H54 (cell line): ENCODE measurements at regions not wholly inside any gene's neighbourhood (a gene's known extent, or its start where the extent isn't known, plus 50 kb on each side); places are given as distances from the start of the nearest gene placed in this dataset.

Experiments
- DNase-seq: peaks from one replicate; pipeline ENCODE4 v3.0.0; 2011; ENCODE audit warnings: low spot score, mixed read lengths; ENCODE audit not compliant: insufficient read length
- FAIRE-seq: peaks from 3 replicates; lab custom pipeline; 2011; peaks lifted over from hg19 to GRCh38; lab: Jason Lieb, UNC
- POLR2A ChIP-seq: IDR thresholded peaks from 2 replicates; pipeline ENCODE4 v1.6.1; 2011; ENCODE audit warnings: low read depth, mild to moderate bottlenecking, low read length

GRCh38 chr5:56712895-56713591 is 102.3 kb upstream of the MAP3K1 start:
- FAIRE-seq, result no peak
- no peak for DNase-seq
- TF ChIP-seq POLR2A, result no peak

DNA sequence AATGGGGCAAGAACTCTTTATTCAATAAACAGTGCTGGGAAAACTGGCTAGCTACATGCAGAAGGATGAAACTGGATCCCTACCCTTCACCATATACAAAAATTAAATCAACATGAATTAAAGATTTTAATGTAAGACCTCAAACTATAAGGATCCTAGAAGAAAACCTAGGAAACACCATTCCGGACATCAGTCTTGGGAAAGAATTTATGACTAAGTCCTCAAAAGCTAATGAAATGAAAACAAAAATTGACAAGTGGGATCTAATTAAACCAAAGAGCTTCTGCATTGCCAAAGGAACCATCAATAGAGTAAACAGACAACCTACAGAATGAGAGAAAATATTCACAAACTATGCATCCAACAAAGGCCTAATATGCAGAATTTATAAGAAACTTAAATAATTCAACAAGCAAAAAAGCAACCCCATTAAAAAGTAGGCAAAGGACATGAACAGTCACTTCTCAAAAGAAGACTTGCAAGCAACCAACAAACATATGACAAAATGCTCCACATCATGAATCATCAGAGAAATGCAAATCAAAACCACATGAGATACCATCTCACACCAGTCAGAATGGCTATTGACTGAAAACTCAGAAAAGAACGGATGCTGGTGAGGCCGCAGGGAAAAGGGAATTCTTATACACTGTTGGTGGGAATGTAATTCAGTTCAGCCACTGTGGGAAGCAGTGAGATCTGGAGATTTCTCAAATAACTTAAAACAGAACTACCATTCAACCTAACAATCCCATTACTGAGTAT is 104.3 kb upstream of the MAP3K1 start:
- no peak for TF ChIP-seq POLR2A
- no peak for DNase-seq
- no peak for FAIRE-seq

GRCh38 chr5:56706504-56706903 is 108.8 kb upstream of the MAP3K1 start:
- TF ChIP-seq POLR2A, result no peak
- FAIRE-seq (no peak), DNase-seq (no peak)

- no peak for DNase-seq
- no peak for TF ChIP-seq POLR2A
- no peak for FAIRE-seq
Measured at GRCh38 chr5:56705217-56705616, 110.1 kb upstream of the MAP3K1 start.

DNA sequence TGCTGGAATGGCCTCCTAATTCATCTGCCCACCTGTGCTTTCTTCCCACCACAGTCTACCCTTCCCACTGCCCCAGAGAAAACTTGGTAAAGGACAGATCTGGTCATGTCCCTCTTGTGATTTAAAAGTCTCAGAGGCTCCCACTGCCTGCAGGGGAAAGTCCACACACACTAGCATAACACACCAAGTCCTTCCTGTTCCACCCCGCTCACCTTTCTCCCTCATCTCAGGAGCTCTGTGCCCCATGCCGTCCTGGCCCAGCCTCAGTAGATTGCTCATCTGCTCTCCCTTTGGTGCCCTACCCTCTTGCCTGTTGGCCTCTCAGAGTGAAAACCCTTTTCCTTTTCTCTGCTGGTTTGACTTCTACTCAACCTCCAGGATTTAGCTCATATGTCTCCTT is 111.4 kb upstream of the MAP3K1 start:
- DNase-seq, result no peak
- FAIRE-seq, result no peak
- TF ChIP-seq POLR2A, result no peak

- DNase-seq (no peak), FAIRE-seq (no peak)
- TF ChIP-seq POLR2A, result no peak
Measured at GRCh38 chr5:56700711-56701110, 114.6 kb upstream of the MAP3K1 start.

- TF ChIP-seq POLR2A, result no peak
- no peak for FAIRE-seq
- DNase-seq, result no peak
Measured at GRCh38 chr5:56699538-56699937, 115.8 kb upstream of the MAP3K1 start.

DNA sequence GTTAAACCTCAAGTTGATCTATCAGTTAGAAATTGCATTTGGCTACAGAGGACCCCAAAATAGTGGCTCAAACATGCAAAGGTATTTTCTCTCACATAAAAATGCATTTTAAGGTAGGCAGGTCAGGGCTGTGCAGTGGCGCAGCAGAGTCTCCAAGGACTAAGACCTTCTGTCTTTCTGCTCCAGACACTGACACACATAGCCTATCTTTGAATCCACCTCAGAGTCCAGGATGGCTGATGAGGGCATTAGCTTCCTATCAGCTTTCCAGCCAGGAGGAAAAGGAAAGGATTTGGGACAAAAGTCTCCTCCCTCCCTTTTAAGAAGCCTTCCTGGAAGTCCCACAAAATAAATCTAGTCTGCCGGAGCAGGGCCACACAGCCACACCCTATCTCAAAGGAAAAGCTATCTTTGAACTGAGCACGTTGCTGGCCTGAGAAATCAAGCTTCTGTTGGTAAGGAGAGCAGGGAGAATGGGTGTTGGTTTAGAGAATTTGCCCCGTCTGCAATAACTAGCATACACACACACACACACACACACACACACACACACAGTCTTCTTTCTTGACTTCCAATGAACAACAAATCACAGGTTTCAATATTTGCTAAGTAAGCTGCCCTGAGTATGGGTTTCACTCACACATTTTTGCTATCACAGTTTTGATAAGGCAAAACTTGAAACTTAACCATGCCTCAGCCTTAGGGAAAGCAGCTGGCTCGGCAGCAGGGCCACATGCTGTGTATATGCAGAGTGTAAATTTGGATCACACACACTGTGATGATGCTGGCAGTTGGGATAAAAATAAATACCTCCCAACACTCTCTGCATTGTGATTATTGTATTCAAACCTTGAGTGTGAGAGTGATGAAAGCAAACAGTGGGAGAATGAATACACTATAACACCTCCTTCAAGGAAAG is 116.6 kb upstream of the MAP3K1 start:
- no peak for DNase-seq
- TF ChIP-seq POLR2A, result no peak
- FAIRE-seq, result no peak

DNA sequence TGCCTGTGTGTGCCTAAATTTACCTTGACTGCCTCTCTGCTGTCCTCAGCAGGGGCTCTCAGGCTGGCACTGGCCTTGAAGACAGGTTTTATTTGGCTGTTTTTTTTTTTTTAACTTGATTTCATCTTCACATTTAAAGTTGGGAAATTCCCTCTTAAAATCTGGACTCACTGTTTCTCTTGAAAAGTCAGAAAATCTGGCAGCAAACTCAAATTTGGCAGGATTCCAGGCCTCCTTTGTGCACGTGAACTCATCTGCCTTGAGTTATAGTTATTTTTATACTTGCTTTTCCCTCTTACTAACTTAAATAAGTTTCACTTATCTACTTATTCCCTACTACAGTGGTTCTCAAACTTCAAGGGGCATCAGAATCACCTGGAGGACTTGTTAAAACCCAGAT is 118.4 kb upstream of the MAP3K1 start:
- no peak for FAIRE-seq
- DNase-seq, result no peak
- TF ChIP-seq POLR2A, result no peak

DNA sequence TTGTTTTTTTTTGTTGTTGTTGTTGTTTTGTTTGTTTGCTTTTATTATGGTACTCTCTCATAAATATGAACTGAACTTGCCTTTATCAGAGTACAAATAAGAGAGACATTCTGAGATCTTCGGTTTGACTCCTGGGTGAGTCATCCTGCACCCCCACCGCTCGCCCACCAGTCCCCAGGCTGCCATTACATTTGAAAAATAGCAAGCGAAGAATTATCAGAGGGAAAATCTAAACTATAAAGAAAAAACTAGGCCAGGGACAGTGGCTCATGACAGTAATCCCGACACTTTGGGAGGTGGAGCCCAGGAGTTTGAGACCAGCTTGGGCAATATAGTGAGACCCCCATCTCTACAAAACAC is 122.1 kb upstream of the MAP3K1 start:
- no peak for FAIRE-seq
- DNase-seq, result no peak
- no peak for TF ChIP-seq POLR2A

DNA sequence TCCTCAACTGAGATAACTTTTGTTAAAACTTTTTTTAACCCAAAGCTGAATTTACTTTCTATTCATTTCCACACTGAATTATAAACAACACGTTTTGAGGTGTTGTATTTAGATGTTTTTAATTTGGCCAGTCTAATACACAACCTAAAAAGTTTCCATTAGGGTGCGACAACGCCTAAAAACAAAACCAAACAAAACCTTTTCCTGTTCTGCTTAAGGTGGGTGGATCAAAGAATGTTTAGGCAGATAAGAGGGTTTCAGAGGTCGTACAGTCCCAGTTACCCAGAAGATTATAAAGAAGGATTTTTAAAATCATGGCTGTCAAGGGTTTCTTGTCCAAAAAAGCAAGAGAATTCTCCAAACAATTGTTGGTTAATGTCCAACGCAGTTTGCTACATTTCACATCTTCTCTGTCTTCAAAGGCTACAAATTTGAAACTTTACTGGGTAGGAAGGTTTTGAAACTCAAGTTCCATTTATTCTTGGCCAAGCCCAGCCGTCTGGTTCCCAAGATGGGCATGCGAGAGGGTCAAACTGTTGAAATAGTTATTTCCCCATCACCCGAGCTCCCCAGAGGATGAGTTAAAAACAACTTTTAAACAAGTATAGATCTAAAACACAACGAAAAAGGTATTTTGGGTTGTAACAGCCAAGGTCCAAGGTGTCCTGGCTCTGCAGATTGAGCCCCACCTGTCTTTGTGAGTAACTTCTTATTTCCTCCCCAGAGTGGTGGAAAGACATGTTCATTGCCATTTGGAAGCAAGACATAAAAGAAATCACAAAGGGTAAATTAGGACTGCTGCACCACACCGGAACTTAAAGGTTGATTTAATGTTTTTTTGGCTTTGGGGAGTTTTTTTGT is 122.8 kb upstream of the MAP3K1 start:
- DNase-seq (no peak), FAIRE-seq (no peak)
- TF ChIP-seq POLR2A, result no peak

DNA sequence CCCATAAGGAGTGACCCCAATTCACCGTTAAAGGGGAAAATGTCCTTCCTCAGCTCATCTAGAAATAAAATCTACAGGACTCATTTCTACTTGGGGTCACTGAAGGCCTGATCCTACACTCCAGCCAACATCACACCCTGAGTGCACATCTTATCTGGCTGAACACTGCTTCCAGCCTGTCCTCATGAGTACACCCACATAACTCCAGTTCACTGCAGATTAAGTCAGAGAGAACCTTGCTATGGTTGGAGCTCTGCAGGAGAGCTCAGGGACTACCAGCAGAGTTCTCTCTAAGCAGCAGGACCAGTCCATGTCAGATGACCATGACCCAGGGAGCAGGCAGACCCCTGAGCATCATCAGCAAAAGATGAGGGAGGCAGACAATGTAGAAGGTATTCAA is 126.9 kb upstream of the MAP3K1 start:
- no peak for FAIRE-seq
- no peak for TF ChIP-seq POLR2A
- no peak for DNase-seq
